Gastrocnemius medialis (tissue), 4 donors: ENCODE measurements at regions not wholly inside any gene's neighbourhood (a gene's known extent, or its start where the extent isn't known, plus 50 kb on each side); places are given as distances from the start of the nearest gene placed in this dataset.
"Not testable (repeated sequence)": the region's sequence is repeated elsewhere in the genome, so short reads cannot be mapped to it uniquely, and the experiment has no call there.

Source experiments
- ATAC-seq, 2 donors: fragments of 150-250 bp; one replicate each; pipeline ENCODE4 v1.9.1; 2016
- DNase-seq, 2 donors: peaks; one replicate each; pipeline ENCODE4 v3.0.0-alpha.2; 2019
- H3K27ac ChIP-seq, 4 donors: fragments of 200-600 bp; sonication (generic); 1 replicate in 1 of 4; 2 replicates in 3 of 4; pipeline ENCODE4 v1.5.1; 2016 to 2018; ENCODE audit warnings: mild to moderate bottlenecking in 2 of 4, moderate library complexity in 1 of 4
- H3K27me3 ChIP-seq, 3 donors: fragments of 200-600 bp; sonication (generic) in 2 of 3; 1 replicate in 1 of 3; 2 replicates in 2 of 3; pipeline versions ENCODE4 v1.5.1 to v1.6.0; 2016 to 2019; ENCODE audit warnings: mild to moderate bottlenecking in 1 of 3, moderate library complexity in 1 of 3
- H3K36me3 ChIP-seq, 2 donors: fragments of 200-600 bp; sonication (generic) in 1 of 2; one replicate each; pipeline ENCODE4 v1.5.1; 2017 to 2018
- H3K4me1 ChIP-seq, 2 donors: fragments of 200-600 bp; sonication (generic) in 1 of 2; one replicate each; pipeline ENCODE4 v1.5.1; 2016 to 2017; ENCODE audit warnings: mild to moderate bottlenecking in 2 of 2
- H3K4me3 ChIP-seq, 4 donors: fragments of 200-600 bp; sonication (generic) in 3 of 4; 1 replicate in 1 of 4; 2 replicates in 3 of 4; pipeline ENCODE4 v1.5.1; 2016 to 2019; ENCODE audit warnings: mild to moderate bottlenecking in 2 of 4
- H3K9me3 ChIP-seq, 3 donors: fragments of 200-600 bp; sonication (generic) in 2 of 3; 1 replicate in 1 of 3; 2 replicates in 2 of 3; pipeline ENCODE4 v1.5.1; 2016 to 2019
- CTCF ChIP-seq, 5 experiments: fragments of 450-650 bp in 3 of 5; fragments of 200-600 bp in 2 of 5; sonication (generic) in 2 of 5; IDR thresholded peaks in 4 of 5; conservative IDR thresholded peaks in 1 of 5; 1 replicate in 4 of 5; 2 replicates in 1 of 5; pipeline ENCODE4 v1.5.1; 2016 to 2019; ENCODE audit warnings: antibody characterized with exemption in 5 of 5, mild to moderate bottlenecking in 3 of 5, moderate library complexity in 3 of 5
- POLR2A ChIP-seq, 2 donors: fragments of 450-650 bp; IDR thresholded peaks; one replicate each; pipeline ENCODE4 v1.6.1; 2017; ENCODE audit warnings: antibody characterized with exemption in 2 of 2, mild to moderate bottlenecking in 2 of 2, moderate library complexity in 2 of 2
- in situ Hi-C, 4 donors: fragments of 200-750 bp; cut with MboI; loops; one replicate each; pipeline versions ENCODE4 v1.15.0 to v1.8.0; 2017; ENCODE audit warnings: low sequenced_read_pairs in 4 of 4
- intact Hi-C: fragments of 100-400 bp; cut with DNase I; formaldehyde crosslinking; loops from one replicate; pipeline ENCODE4 v1.15.1; 2023; ENCODE audit warnings: low total_unique reads

GRCh38 chr10:2030046-2030445 lies 292.7 kb upstream of the ADARB2 start:
- no peak for DNase-seq
- no peaks in the 10 kb centered on the region for H3K27me3 ChIP-seq
- intact Hi-C loops, result no loop called here
- no peak overlapping the region for H3K4me3 ChIP-seq
- ATAC-seq, result no peak
- TF ChIP-seq CTCF (IDR thresholded peaks at IDR 0.05 in 4 of 5, conservative IDR thresholded peaks at IDR 0.05 in 1 of 5) (no peak), POLR2A (IDR thresholded peaks at IDR 0.05) (no peak)
- H3K9me3 ChIP-seq, result no peaks in the 10 kb centered on the region
- in situ Hi-C loops, result no loop called here
- H3K36me3 ChIP-seq, result no peaks in the 10 kb centered on the region
- H3K27ac ChIP-seq, result no peak overlapping the region
- no peaks in the 10 kb centered on the region for H3K4me1 ChIP-seq

- Histone ChIP-seq H3K9me3 (no peaks in the 10 kb centered on the region), H3K27ac (no peak overlapping the region), H3K4me1 (no peaks in the 10 kb centered on the region), H3K4me3 (no peak overlapping the region), H3K27me3 (no peaks in the 10 kb centered on the region), H3K36me3 (no peaks in the 10 kb centered on the region)
- intact Hi-C loops (no loop called here), in situ Hi-C loops (no loop called here)
- DNase-seq (no peak), ATAC-seq (no peak)
- no peak for TF ChIP-seq POLR2A (IDR thresholded peaks at IDR 0.05)
- TF ChIP-seq CTCF (IDR thresholded peaks at IDR 0.05 in 4 of 5, conservative IDR thresholded peaks at IDR 0.05 in 1 of 5), result no peak
Observed at GRCh38 chr10:2026936-2027335, 289.6 kb upstream of the ADARB2 start.

- in situ Hi-C loops, H3K27me3 ChIP-seq, H3K36me3 ChIP-seq, intact Hi-C loops, H3K9me3 ChIP-seq, DNase-seq, H3K4me1 ChIP-seq, H3K4me3 ChIP-seq, H3K27ac ChIP-seq, ATAC-seq: not testable (repeated sequence)
Observed at GRCh38 chr10:2024750-2025149, 287.4 kb upstream of the ADARB2 start.

- intact Hi-C loops (no loop called here), in situ Hi-C loops (no loop called here)
- no peak for TF ChIP-seq CTCF (IDR thresholded peaks at IDR 0.05 in 4 of 5, conservative IDR thresholded peaks at IDR 0.05 in 1 of 5)
- TF ChIP-seq POLR2A (IDR thresholded peaks at IDR 0.05), result no peak
- H3K4me1 ChIP-seq, result no peaks in the 10 kb centered on the region
- no peak overlapping the region for H3K4me3 ChIP-seq
- no peaks in the 10 kb centered on the region for H3K27me3 ChIP-seq
- H3K9me3 ChIP-seq, result no peaks in the 10 kb centered on the region
- no peaks in the 10 kb centered on the region for H3K36me3 ChIP-seq
- DNase-seq, result no peak
- H3K27ac ChIP-seq, result no peak overlapping the region
- peak in 1 of 2 donors; percentile 21 for ATAC-seq
Observed at GRCh38 chr10:2023687-2024086, 286.4 kb upstream of the ADARB2 start.

- intact Hi-C loops, result no loop called here
- no peaks in the 10 kb centered on the region for H3K36me3 ChIP-seq
- no peak overlapping the region for H3K27ac ChIP-seq
- no peaks in the 10 kb centered on the region for H3K4me1 ChIP-seq
- H3K9me3 ChIP-seq, result no peaks in the 10 kb centered on the region
- no peaks in the 10 kb centered on the region for H3K27me3 ChIP-seq
- no peak for ATAC-seq
- no peak for DNase-seq
- in situ Hi-C loops, result no loop called here
- no peak for TF ChIP-seq POLR2A (IDR thresholded peaks at IDR 0.05)
- no peak for TF ChIP-seq CTCF (IDR thresholded peaks at IDR 0.05 in 4 of 5, conservative IDR thresholded peaks at IDR 0.05 in 1 of 5)
- H3K4me3 ChIP-seq, result no peak overlapping the region
Observed at GRCh38 chr10:2022401-2022800, 285.1 kb upstream of the ADARB2 start.
